ENCODE measurements at regions not wholly inside any gene's neighbourhood (a gene's known extent, or its start where the extent isn't known, plus 50 kb on each side); places are given as distances from the start of the nearest gene placed in this dataset.
A peak's percentile ranks its signal among the peaks of the same experiment; 100 is the strongest.

DNA sequence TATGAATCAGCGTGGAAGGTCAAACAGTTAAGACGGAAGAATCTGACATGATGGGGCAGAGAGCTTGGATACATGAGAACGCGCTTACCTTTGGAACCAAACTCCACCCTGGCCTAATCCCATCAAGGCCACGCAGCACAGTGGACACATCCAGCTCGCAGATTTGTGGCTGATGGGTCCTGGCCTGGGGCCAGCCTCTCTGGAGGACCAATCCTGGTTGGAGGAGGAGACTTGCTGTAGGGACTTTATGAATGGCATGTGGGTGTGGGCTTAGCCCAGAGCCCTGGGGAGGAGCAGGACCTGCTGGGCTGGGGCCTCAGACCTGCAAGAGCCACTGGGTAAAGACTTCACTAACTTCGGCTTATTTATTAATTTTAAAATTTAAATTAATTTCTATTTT lies 73.4 kb upstream of the ANKRD34C start:
- WGBS (ENCODE audit: extremely low coverage, insufficient read length, low lambda C conversion rate) = no CpG with 5 or more reads among the region's 7 CpGs
- H3K36me3 Mint-ChIP-seq (ENCODE audit: insufficient read depth in 1 of 3, low read depth in 3 of 3) = no peaks in the 10 kb centered on the region
- H3K4me1 Mint-ChIP-seq = peaks cover 37 to 38% of the 10 kb centered on the region in 2 experiments
- Histone ChIP-seq H4K91ac (ENCODE audit: insufficient read length, low read depth, low read length) (no peak overlapping the region), H3K27ac (ENCODE audit: insufficient read length, low read depth, low read length) (no peak overlapping the region), H3K79me1 (ENCODE audit: insufficient read depth, low read depth, low read length, poor library complexity, severe bottlenecking) (no peaks in the 10 kb centered on the region), H2BK5ac (ENCODE audit: insufficient read length, low read length) (no peak overlapping the region), H3K4me2 (ENCODE audit: insufficient read depth, insufficient read length, low read length) (no peak overlapping the region), H4K8ac (replicated peaks; ENCODE audit: insufficient read length, low read depth, low read length) (no peak overlapping the region), H4K5ac (ENCODE audit: insufficient read length, low read depth, low read length) (no peak overlapping the region), H3K9ac (ENCODE audit: extremely low read depth, insufficient read length, low read length) (no peak overlapping the region), H3K18ac (ENCODE audit: insufficient read length, low read depth, low read length) (no peak overlapping the region), H2BK12ac (ENCODE audit: insufficient read length, low read depth, low read length) (no peak overlapping the region), H3K4ac (ENCODE audit: low read depth, low read length) (no peak overlapping the region), H3K23ac (ENCODE audit: insufficient read length, low read depth, low read length) (no peak overlapping the region), H4K20me1 (ENCODE audit: control insufficient read depth, insufficient read depth, insufficient read length) (no peaks in the 10 kb centered on the region), H3K27me3 (ENCODE audit: insufficient read depth, low read length) (no peaks in the 10 kb centered on the region), H3K79me2 (ENCODE audit: insufficient read depth, low read length) (no peaks in the 10 kb centered on the region), H3T11ph (ENCODE audit: low read length) (no peak overlapping the region), H2BK20ac (ENCODE audit: low read depth, low read length, poor library complexity, severe bottlenecking) (no peak overlapping the region), H3K14ac (ENCODE audit: insufficient read depth, low read length) (no peak overlapping the region), H2BK120ac (ENCODE audit: low read depth, low read length, poor library complexity, severe bottlenecking) (no peak overlapping the region), H3K23me2 (ENCODE audit: insufficient read length, low read depth, low read length, poor library complexity, severe bottlenecking) (no peaks in the 10 kb centered on the region), H2AFZ (ENCODE audit: low read length) (no peak overlapping the region), H2AK5ac (ENCODE audit: insufficient read length, low read length) (no peak overlapping the region), H3K4me1 (ENCODE audit: insufficient read depth, low read length) (peaks cover 9% of the 10 kb centered on the region; the same call in 1 of the 2 replicates), H3K56ac (ENCODE audit: insufficient read length, low read depth, low read length) (no peak overlapping the region), H2BK15ac (ENCODE audit: low read depth, low read length) (no peak overlapping the region), H3K9me3 (ENCODE audit: control insufficient read depth, low read depth, low read length) (no peaks in the 10 kb centered on the region)
- peak overlapping the region in 1 of 2 experiments; percentile 21; a peak in 1 of 5 replicates for H3K4me3 Mint-ChIP-seq
- no peaks in the 10 kb centered on the region for H3K9me3 Mint-ChIP-seq
- H3K27ac Mint-ChIP-seq = no peak overlapping the region
- H3K27me3 Mint-ChIP-seq (ENCODE audit: low read depth) = peaks cover 18% of the 10 kb centered on the region
- peak; percentile 54 for DNase-seq
- TF ChIP-seq, protein P1, sequence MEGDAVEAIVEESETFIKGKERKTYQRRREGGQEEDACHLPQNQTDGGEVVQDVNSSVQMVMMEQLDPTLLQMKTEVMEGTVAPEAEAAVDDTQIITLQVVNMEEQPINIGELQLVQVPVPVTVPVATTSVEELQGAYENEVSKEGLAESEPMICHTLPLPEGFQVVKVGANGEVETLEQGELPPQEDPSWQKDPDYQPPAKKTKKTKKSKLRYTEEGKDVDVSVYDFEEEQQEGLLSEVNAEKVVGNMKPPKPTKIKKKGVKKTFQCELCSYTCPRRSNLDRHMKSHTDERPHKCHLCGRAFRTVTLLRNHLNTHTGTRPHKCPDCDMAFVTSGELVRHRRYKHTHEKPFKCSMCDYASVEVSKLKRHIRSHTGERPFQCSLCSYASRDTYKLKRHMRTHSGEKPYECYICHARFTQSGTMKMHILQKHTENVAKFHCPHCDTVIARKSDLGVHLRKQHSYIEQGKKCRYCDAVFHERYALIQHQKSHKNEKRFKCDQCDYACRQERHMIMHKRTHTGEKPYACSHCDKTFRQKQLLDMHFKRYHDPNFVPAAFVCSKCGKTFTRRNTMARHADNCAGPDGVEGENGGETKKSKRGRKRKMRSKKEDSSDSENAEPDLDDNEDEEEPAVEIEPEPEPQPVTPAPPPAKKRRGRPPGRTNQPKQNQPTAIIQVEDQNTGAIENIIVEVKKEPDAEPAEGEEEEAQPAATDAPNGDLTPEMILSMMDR (conservative IDR thresholded peaks at IDR 0.05) = no peak
